GM18868 (cell line): ENCODE measurements at regions not wholly inside any gene's neighbourhood (a gene's known extent, or its start where the extent isn't known, plus 50 kb on each side); places are given as distances from the start of the nearest gene placed in this dataset.
A peak's percentile ranks its signal among the peaks of the same experiment; 100 is the strongest.
"Not testable (repeated sequence)": the region's sequence is repeated elsewhere in the genome, so short reads cannot be mapped to it uniquely, and the experiment has no call there.

Source experiments
- ATAC-seq: cut with Tn5 transposase; IDR thresholded peaks from one replicate; pipeline ENCODE4 v1.9.1; 2021; ENCODE audit warnings: mild to moderate bottlenecking, moderate library complexity; ENCODE audit not compliant: unreplicated experiment

DNA sequence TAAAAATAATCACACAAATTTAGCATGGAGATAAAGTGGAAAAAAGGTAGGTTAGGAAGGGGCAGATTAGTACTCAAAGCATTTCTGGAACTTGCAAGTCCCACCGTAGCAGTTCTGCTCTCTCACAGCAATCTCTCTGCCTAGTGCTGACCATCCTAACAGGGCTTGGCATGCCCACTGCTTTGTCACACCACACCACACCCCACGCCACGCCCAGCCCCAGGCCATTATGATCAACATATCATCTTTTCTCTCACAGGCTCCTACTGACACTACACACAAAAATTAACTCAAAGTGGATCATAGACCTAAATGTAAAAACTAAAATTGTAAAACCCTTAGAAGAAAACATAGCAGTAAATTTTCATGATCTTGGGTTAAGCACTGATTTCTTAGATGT lies 273.7 kb downstream of the DAD1 start:
- no peak for ATAC-seq

- ATAC-seq, result peak; percentile 92
Observed at GRCh38 chr14:22314183-22314820, 274.7 kb downstream of the DAD1 start.

GRCh38 chr14:22313172-22313801 lies 275.7 kb downstream of the DAD1 start:
- ATAC-seq, result no peak

- no peak for ATAC-seq
Observed at GRCh38 chr14:22311636-22312035, 277.4 kb downstream of the DAD1 start.

GRCh38 chr14:22305607-22306006 lies 283.4 kb downstream of the DAD1 start:
- peak; percentile 66 for ATAC-seq

GRCh38 chr14:22304326-22304725 lies 284.7 kb downstream of the DAD1 start:
- no peak for ATAC-seq

DNA sequence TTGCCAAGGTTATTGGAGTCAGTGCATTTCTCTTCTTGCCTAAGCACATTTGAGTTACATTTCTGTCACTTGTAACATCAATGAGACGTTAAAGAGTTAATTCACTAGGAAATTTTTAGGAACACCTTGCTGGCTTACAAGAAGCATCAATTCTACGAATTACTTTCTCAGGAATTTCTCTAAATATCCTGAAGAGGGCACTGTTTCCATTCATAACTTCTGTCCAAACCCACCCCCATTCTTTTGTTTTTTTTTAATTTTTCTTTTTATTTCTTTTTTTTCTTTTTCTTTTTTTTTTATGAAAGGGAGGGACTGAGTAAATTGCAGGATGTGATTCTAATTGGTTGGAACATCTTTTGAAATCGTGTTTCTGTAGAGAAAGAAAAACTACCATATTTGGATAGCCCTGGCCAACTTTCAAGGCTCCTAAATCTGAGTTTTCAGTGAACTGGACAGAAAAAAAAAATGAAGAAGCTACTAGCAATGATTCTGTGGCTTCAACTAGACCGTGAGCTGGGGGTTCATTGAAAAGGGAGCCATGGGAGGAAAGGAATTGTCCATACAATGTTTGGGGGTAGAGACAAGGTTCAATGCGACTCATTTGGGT lies 285.3 kb downstream of the DAD1 start:
- ATAC-seq, result no peak

GRCh38 chr14:22300646-22301045 lies 288.4 kb downstream of the DAD1 start:
- ATAC-seq, result no peak

GRCh38 chr14:22297376-22297775 lies 291.6 kb downstream of the DAD1 start:
- ATAC-seq, result no peak

DNA sequence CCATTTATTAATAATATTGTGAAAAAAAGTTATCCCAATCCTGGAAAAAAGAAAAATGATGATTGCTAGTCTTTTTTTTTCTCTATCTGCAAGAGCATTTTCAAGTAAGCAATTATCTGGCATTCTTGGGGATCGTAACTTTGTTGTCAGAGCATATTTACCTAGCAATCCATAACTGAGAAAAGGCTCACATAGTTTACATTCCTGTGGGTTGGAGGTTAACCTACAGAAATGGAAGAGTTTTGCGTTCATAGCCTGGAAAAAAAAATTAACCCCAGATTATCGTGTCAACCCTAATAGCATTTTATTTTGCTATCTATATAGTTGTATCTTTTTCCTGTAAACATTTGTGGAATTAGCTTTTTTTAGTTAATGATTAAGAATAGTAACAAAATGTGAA lies 292.3 kb downstream of the DAD1 start:
- no peak for ATAC-seq

GRCh38 chr14:22296088-22296487 lies 292.9 kb downstream of the DAD1 start:
- ATAC-seq, result no peak

- no peak for ATAC-seq
Observed at GRCh38 chr14:22291406-22291805, 297.6 kb downstream of the DAD1 start.

GRCh38 chr14:22289570-22289969 lies 299.5 kb downstream of the DAD1 start:
- ATAC-seq, result no peak

DNA sequence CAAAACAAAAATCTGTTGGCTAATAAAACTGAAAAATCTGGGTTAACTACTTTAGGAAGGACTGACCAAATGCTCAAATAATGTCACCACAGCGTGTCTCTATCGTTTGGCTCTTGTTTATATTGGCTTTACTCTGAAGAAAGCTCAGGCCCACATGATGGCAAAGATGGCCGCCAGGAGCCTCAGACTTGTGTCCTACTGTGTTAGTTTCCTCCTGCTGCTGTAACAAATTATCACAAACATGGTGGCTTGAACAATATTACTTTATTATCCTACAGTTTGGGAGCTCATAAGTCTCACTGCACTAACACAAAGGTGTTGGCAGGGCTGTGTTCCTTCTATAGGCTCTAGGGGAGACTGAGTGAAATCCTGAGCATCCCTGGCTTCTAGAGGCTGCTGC lies 303.0 kb downstream of the DAD1 start:
- no peak for ATAC-seq

GRCh38 chr14:22282949-22283348 lies 306.1 kb downstream of the DAD1 start:
- ATAC-seq, result no peak

GRCh38 chr14:22282417-22282816 lies 306.6 kb downstream of the DAD1 start:
- ATAC-seq, result no peak

GRCh38 chr14:22281447-22281874 lies 307.6 kb downstream of the DAD1 start:
- ATAC-seq, result not testable (repeated sequence)

GRCh38 chr14:22280497-22281316 lies 308.3 kb downstream of the DAD1 start:
- ATAC-seq, result no peak

DNA sequence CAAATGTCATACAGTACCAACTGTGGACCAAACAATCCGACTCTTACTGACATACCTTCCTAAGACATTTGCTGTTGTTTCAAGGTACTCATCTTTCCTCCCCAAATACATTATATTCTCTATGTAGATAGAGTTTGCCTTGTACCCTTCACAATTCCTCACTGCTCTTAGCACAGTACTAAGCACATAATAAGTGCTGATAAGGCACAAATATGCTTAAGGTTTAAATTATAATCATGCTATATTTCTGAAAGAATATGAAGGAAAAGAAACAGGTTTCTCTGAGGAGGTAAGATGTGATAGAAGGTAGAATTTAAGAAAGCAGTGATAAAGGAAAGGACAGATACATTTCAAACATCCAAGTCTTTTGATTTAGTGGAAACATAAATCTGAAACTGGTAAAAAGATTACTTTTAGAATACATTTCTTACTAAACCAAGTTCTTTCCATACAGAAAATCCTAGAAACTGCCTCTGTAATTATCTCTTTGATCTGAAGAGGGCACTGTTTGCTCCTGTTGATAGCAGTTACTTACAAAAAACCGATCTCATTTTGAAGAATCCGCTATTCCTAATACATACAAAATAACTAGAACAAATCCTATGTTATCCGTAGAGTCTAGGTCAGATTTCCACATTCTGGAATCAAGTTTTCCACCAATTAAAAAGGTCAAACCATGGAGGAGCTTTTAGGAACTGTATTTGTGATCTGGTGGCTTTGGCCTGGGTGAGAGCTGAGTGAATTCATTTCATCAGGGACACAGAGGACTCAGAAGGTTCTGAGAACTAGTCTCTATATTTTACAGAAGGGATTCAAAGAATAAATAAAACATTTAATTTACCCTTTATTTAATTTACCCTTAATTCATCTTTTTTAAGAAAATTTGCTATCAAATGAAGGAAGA lies 311.9 kb downstream of the DAD1 start:
- no peak for ATAC-seq
